ENCODE measurements at regions not wholly inside any gene's neighbourhood (a gene's known extent, or its start where the extent isn't known, plus 50 kb on each side); places are given as distances from the start of the nearest gene placed in this dataset.

- TF ChIP-seq CTCF (IDR thresholded peaks at IDR 0.05): no peak
- no peak for TF ChIP-seq POLR2A (IDR thresholded peaks at IDR 0.05)
These were observed 546.1 kb downstream of the PPP4R3C start for GRCh38 chrX:26916991-26917390.
